NT2/D1 (cell line): ENCODE measurements at regions not wholly inside any gene's neighbourhood (a gene's known extent, or its start where the extent isn't known, plus 50 kb on each side); places are given as distances from the start of the nearest gene placed in this dataset.
"Not testable (repeated sequence)": the region's sequence is repeated elsewhere in the genome, so short reads cannot be mapped to it uniquely, and the experiment has no call there.

Experiments
- YY1 ChIP-seq: IDR thresholded peaks from 2 replicates; pipeline ENCODE4 v1.6.1; 2011; ENCODE audit not compliant: insufficient read length, insufficient read depth
- ZNF274 ChIP-seq: IDR thresholded peaks from 2 replicates; pipeline ENCODE4 v1.6.1; 2011; ENCODE audit warnings: mild to moderate bottlenecking, low read depth, low read length

DNA sequence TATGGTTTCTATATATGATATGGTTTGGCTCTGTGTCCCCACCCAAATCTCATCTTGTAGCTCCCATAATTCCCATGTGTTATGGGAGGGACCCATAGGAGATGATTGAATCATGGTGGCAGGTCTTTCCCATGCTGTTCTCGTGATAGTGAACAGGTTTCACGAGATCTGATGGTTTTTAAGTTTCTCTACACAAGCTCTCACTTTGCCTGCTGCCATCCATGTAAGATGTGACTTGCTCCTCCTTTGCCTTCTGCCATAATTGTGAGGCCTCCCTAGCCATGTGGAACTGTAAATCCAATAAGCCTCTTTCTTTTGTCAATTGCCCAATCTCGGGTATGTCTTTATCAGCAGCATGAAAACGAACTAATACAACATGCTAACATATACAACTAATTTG is 252.2 kb upstream of the NRIP1 start:
- not testable (repeated sequence) for TF ChIP-seq ZNF274, YY1
